ENCODE measurements at regions not wholly inside any gene's neighbourhood (a gene's known extent, or its start where the extent isn't known, plus 50 kb on each side); places are given as distances from the start of the nearest gene placed in this dataset.

GRCh38 chr1:157189096-157189495 is 50.9 kb upstream of the ETV3 start:
- DNase-seq (ENCODE audit: low spot score) = no peak

Measured in left forelimb (tissue), 1 donor.